SIG-M5 treated with dmso at 0.1 percent for 504 hours (cell line): ENCODE measurements at regions not wholly inside any gene's neighbourhood (a gene's known extent, or its start where the extent isn't known, plus 50 kb on each side); places are given as distances from the start of the nearest gene placed in this dataset.
A peak's percentile ranks its signal among the peaks of the same experiment; 100 is the strongest.
"Not testable (repeated sequence)": the region's sequence is repeated elsewhere in the genome, so short reads cannot be mapped to it uniquely, and the experiment has no call there.

Source experiments
- DNase-seq: peaks from one replicate; lab custom pipeline; 2025; ENCODE audit not compliant: unreplicated experiment; lab: John Stamatoyannopoulos, UW

DNA sequence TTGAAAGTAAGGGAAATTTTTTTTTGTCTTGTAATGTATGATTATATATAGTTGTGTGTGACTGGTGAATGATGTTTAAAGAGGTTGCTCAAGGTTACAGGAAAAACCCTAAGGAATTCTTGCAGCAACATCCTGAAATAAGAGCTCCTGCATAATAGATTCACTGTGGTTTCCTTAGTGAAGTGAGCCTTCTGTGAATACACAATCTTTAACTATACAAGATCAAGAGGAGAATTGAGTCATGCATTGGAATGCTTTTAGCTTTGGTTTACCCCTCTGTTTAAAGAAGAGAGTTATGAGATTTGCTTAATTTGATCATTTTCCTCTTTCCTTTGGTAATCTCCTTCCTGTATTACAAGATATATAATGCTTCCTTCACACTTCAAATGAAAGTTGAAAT lies 141.6 kb upstream of the EYA4 start:
- DNase-seq, result no peak

DNA sequence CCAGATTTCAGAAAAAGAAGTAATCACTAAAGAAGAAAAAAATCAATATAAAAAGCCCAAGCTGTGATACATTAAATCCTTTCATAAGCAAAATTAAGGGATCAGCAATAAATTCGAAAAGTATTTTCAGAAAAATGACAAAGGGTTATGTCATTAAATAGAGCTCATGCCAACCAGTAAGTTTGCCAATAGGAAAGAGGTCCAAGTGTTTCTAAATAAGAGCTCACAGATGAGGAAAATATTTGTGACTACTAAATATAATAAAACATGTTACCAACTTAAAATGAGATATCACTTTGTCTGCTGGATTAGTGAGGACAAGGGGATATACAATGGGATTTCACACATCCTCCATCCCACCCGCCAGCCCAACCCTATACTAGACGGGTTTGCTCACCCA lies 140.3 kb upstream of the EYA4 start:
- no peak for DNase-seq

DNA sequence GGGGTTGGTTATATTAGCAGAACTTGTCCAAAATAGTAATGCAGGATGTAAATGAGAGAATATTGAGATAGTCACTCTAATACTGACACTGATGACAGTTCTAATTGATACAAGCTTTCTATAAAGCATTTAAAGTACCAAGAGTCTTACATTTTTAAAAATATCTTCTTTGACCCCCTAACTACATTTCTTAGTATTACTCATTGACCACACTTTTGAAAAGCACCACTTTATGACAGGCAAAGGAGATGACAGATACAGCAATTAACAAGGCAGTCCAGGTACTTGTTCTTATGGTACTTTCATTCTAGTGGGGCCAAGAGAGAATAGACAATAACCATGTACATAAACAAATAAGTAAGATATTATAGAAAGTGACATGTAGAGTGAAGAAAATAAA lies 139.4 kb upstream of the EYA4 start:
- no peak for DNase-seq

DNA sequence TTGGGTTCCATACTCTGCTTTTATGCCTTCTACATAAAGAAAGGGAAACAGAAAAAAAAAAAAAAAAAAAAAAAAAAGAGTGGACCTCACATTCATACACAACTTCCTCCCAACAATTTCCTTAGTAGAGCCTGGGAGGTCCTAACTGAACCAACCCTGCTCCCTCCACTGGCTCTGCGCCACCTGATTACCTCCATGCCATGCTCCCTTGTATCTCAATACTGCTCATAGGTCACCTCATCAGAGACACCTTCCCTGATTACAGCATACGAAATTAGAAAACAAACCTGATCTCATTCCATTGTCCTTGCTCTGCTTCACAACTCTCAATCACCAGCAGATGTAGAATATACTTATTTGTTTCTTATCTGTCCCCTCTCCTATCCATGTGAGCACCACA lies 134.2 kb upstream of the EYA4 start:
- DNase-seq, result no peak

DNA sequence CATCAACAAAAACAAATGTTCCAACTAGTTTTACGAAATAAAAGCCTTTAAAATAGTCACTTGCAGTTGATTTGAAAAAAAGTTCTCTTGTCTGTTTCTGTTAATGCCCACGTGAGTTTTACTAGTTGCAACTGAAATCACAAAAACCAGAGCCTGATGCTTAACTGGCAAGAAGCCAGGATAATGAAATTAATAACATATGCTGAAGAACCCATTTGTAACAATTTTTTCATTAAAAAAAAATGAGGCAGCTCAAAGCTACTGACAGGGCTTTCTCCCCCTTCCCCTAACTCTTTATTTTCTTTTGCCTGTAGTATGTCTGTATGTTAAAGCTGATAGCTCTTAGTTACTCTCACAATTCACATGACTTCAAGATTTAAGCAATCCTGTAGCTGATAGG lies 132.7 kb upstream of the EYA4 start:
- DNase-seq, result no peak

DNA sequence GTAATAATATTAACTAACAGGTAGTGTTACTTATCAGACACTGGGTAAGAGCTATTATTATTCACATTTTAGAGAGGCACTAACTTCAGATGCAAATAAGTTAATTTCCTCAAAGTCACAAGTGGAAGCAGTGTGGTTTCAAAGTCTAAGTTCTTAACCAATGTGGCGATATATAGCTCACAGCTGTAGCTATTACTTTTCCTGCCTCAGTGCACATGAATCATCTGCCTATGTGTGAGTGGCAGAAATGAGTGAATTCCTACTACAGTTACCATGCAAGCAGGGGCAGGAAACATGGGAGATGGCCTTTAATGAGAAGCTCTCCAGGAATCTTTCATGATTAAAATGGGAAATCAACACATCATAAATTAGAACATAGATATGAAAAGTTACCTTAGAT lies 126.2 kb upstream of the EYA4 start:
- no peak for DNase-seq

DNA sequence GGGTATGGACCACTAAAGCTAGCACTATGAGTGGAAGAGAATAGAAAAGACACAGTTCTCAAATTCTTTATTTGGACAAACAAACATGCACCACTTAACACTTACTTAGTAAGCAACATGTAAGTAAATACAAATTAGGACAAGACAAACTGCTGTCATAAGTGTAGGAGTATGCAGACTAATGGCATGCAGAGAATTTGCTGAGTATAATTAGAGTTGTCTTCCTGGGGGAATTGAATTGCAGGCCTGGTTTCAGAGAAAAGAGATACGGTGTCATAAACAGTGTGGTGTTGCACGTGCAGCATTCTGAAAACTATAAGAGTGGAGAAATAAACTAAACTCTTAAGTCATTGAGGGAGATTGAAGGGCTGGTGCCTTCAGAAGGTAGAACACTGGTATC lies 125.2 kb upstream of the EYA4 start:
- DNase-seq, result no peak

DNA sequence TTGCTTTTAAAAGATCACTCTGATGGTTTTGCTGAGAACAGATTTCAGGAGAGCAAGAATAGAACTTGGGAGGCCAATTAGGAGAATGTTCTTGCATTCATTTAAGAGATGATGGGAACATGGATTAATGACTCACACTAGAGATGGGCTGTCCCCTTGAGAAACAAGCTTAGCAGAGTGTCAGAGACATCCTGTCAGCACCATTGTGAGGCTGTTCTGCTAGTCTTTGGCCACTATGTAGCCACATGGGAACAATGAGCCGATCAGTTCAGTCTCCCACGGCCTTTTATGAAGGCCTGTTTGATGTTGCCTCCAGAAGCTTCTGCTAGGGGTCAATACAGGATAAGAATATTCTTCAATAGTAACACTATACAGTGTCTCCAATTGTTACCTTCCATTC lies 113.0 kb upstream of the EYA4 start:
- no peak for DNase-seq

DNA sequence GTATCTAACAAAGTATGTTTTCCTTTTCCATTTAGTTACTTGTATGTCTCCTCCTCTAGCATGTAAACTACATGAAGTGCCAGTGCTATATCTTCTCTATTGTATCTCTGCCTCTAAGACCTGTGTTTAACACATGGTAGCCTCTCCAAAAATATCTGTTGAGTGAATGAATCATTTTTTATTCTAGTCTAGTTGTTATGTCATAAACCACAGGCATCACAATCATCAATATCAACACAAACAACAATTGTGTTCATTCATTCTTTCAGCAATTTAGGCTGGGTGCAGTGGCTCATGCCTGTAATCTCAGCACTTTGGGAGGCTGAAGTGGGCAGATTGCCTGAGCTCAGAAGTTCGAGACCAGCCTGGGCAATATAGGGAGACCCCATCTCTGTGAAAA lies 111.6 kb upstream of the EYA4 start:
- no peak for DNase-seq

DNA sequence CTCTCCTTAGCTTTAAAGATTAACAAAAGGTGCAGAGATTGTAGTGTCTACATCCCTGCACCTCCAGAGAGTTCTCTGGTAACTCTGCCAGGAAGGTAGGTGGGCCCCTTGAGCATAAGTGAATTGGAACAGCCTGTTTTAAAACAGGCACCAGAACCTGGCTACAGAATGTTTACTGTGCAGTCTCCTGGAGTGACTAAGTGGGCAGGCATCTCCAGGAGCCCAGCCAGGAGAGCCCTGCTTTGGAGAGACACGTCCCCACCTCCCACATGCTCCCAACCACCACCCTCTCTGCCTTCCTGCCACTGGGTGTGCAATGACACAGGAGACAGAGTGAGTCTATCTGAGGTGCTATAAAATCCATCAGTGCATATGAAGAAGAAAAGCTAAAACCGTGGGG lies 110.3 kb upstream of the EYA4 start:
- peak; percentile 2 for DNase-seq

DNA sequence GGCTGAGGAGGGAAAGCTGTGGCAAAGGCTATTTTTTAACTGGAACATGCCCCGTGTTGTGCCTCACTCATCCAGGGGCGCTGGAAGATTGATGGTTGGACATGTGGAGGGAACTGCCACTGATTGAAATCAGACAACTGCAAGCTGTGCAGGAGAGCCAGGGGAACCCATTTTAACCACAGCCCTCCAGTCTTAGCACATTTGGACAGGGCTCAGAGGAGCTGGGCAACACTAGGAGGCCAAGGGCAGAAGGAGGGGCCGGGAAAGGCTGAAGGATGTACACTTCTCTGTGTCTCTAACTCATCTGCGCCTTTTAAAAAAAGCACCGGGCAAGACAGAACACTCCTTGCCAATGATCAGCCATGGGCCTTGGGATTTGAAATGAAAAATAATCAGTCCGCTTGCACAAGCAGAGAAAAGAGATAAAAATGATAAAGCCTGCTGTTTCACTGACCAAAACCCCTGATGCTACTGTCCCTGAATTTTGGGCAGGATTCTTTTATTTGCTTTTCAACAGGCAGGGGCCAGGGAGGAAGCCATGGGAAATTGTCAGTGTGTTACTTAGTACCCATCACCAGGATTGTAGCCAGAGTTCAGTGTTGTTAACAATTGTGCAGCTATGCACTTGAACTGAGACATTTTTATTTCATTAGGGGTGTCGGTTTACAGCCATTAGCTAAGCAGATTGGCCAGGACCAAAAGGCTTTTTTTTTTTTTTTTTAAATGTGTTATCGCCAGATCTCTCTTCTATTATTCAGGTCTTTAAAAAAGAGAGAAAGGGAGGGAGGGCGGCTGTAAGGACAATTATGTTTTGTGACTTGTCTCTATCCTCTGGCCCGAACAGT lies 109.3 kb upstream of the EYA4 start:
- DNase-seq, result no peak

DNA sequence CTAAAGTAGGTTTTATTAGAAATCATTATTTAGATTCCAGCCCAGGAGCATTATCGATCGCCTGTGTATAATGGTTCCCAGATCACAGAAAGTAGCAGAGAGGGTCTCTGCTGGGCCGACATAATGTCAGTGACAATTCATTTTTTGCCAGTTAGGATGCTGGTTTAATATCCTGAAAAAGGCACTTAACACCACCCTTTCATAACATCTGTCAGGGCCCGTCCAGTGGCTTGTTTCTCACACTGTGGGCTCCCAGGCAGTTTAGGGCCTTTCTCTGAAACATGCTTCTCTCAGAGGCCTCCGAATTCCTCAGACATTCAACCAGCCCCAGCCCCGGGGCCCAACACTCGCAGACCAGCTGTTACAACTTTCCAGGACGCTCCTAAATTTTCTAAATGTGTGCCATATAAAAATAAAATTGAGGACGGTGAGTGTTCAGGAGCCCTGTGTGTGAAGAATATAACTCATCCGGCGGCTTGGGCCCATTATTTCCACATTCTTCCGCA lies 108.6 kb upstream of the EYA4 start:
- no peak for DNase-seq

DNA sequence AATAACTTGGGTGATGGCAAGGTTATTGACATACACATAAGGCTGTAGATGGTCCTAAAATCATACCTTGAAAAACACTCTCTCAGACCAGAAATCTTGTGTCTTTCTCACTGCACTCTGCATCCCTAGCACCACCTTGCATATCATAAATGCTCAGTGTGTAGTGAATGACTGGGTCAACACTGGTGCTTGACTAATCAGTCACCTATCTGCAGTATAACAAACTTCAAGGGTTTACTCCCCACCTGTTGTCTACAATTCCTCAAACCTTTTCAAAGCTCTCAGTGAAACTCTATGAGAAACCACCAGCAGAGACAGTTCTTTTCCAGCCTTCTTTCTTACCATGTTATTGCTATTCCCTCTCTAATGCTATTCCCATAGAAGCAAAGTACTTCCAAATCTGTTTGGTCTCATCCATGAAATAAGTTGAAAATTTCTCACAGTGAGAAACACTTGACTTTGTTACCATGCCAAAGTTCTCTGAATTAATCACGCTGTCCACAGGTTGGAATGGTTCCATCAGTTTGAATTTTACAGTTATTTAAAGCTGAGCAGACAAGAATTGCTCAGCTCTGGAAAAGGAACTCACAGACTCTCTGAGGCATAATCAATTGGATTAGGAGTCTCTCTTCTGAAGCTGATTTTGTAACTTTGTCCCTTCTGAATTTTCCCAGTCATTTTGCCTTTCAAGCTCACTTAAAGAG lies 104.8 kb upstream of the EYA4 start:
- DNase-seq, result no peak

DNA sequence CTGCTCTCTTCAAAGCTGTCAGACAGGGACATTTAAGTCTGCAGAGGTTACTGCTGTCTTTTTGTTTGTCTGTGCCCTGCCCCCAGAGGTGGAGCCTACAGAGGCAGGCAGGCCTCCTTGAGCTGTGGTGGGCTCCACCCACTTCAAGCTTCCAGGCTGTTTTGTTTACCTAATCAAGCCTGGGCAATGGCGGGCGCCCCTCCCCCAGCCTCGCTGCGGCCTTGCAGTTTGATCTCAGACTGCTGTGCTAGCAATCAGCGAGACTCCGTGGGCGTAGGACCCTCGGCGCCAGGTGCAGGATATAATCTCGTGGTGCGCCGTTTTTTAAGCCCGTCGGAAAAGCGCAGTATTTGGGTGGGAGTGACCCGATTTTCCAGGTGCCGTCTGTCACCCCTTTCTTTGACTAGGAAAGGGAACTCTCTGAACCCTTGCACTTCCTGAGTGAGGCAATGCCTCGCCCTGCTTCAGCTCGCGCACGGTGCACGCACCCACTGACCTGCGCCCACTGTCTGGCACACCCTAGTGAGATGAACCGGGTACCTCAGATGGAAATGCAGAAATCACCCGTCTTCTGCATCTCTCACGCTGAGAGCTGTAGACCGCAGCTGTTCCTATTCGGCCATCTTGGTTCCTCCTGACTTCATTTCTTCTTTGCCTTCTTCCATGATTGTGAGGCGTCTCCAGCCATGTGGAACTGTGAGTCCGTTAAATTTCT lies 93.5 kb upstream of the EYA4 start:
- DNase-seq, result not testable (repeated sequence)

DNA sequence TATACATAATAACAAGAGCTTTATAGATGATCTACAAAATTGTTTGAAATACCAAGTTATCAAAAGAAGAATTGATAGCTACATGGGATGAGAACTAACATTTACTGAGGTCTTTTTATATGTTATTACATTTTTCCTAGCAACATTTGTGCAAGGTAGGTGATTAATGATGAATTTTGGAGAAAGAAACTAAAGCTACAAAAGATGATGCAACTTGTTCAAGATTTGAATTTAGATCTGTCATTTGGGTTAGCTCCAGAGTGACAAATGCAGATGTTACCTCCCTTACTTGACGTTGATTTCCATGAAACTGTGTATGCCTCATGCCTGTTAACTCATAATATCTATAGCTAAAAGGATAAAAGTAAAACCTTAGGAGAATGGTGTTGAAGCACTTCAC lies 84.5 kb upstream of the EYA4 start:
- DNase-seq, result no peak

DNA sequence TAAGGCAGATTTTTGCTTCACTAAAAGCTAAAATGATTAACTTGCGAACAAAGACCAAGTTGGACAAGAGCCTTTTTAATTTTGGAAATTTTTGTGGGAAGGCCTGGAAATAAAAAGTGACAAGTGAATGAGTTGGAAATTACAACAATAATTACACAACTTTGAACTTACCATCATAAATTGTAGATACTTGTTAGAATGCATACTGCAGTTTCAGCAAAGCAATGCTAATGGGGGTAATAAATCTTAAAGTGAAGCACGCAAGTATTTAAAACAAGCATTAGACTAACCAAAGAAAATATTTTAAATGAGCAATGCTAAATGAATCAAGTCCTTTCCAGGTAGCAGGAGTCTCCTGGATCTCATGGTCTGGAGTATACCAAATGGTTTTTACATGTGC lies 83.2 kb upstream of the EYA4 start:
- no peak for DNase-seq

DNA sequence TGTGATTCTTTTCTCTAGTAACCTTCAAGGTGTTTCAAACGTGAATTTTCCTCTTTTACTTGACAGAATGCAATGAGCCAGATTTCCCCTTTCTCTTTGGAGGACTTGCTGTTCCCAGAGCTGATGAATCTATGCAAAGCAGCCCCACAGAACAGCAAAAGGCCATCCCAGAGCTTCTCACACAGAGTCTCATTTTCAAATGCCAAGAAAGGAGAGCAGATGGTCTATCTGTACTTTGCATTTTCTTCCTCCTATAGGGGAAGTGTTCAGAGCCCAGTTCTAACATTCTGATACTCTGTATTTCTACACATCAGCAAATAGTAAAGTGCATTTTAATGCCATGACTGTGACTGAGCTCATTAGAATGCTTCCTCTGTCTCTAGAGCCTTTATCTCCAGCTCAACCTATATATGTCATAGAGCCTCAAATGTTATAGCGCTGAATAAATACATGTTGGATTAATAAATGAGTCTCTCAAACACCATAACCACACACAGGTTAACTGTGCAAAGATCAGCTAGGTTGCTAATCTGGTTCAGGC lies 81.8 kb upstream of the EYA4 start:
- DNase-seq, result no peak

DNA sequence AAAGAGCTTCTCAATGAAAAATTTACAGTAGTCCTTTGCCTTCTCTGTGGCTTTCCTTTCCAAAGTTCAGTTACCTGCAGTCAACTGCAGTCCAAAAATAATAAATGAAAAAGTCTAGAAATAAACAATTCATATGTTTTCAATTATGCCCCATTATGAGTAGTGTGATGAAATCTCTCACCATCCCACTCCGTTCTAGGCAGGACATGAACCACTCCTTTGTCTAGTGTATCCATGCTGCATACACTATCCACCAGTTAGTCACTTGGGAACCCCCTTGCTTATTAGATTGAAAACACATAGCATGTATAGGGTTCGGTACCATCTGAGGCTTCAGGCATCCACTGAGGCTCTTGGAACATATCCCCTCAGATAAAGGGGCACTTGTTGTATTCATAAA lies 80.6 kb upstream of the EYA4 start:
- DNase-seq, result no peak

DNA sequence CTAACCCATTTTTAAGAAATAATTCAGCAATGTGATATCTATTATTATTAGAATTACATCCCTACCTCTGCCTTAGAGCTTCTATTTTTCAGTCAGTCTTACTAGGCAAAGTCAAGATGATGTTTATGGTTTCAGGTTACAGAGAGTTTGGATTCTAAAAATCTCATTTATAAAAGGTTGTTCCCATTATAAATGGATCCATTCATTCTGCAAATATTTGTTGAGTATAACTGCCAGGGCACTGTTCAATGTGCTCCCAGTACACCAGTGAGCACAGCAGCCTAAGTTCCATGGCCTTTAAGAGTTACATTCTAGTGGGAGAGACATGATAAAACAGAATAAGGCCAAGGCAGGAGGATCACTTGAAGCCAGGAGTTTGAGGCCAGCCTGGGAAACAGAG lies 75.9 kb upstream of the EYA4 start:
- no peak for DNase-seq

DNA sequence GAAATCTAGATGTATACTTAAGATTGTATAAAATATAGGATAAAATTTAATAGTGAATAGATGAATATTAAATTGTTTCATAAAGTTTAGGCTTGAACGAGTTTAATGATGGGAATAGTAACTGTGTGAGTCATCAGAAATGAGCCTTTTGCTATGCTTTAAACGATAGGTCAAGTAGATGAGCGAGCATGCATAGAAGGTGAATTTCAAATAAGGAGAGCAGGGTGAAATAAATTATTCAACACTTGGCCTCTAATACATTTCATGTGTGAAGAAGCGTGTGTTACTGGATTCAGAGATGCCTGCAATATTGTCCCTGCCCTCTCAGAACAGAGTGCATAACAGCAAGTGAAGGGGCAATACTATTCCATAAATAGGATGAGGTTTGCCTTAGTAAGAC lies 74.4 kb upstream of the EYA4 start:
- no peak for DNase-seq

DNA sequence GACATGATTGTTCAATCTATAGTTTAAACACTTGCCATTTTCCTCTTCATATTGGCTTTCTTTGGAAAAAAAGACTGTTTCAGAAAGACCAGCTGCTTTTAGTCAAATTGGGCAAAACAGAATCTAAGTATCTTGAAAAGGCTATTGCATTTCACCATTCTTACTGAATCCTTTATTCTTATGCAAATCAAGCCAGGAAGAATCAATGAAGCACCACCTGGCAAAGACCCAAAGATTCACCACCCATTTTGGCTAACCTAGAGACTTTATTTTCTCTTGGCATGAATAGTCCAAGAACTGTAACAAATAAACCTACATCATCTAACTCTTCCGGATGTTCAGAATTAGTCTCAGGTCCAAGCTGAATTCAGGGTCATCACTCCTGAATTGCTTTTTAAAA lies 71.3 kb upstream of the EYA4 start:
- no peak for DNase-seq

DNA sequence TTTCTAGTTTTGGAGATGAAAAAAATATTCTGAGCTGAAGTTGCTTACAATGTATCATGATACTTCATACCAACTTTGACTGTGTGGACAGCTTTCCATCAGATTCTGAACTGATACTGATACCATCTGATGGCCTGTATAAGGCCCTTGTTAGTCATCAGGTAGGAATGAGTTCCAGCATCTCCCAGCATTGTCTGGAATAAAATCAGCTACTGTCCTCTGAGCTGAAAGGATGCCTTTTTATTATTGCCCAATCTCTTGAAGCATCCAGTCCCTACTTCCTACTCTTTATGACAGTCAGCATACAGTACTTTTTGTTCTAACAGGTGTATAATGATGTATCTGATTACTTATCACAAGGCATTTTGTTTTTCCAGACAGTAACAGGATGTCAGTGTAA lies 70.6 kb upstream of the EYA4 start:
- DNase-seq, result no peak
